ENCODE measurements at regions not wholly inside any gene's neighbourhood (a gene's known extent, or its start where the extent isn't known, plus 50 kb on each side); places are given as distances from the start of the nearest gene placed in this dataset.

DNA sequence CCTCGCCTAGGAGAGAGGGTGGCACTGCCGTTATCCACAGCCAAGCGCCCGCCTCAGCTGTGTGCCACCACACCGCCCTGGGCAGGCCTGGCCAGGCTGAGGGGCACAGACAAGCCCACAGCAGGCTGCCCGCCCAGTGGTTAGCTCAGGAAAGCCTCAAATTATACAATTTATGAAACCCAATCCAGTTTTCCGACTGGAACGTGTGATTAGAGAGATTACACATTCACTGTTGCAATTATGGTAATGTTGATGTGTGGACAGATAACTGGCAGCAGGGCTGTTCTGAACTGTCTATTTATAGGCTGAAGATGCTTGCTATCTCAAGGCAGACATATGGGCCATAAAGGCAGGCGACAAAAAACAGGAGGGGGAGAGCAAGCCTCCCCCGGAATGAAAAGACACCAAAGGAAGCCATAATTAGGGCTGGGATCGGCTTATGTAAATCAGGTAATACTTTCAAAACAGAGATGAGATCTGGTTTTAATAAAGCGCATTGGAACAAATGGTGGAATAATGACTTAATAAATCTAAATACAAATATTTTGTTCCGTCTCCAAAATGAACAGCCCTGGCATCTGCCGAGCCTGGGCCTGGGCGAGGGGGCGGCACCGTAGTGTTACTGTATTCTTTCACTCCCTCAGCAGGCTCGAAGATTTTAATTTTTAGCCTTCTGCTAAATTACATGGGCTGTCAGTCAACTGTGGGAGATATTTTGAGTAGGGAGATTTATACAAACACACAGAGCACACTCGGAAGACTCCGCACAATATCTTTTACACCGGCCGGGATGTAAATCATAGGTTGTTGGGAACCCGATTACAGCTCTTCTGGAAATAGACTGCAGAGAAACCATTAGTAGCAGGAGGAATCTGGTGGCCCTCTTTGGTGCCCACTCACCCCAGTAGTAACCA lies 103.1 kb upstream of the TLE3 start:
- ChIA-PET CTCF (no interaction called here), POLR2A (no interaction called here)

DNA sequence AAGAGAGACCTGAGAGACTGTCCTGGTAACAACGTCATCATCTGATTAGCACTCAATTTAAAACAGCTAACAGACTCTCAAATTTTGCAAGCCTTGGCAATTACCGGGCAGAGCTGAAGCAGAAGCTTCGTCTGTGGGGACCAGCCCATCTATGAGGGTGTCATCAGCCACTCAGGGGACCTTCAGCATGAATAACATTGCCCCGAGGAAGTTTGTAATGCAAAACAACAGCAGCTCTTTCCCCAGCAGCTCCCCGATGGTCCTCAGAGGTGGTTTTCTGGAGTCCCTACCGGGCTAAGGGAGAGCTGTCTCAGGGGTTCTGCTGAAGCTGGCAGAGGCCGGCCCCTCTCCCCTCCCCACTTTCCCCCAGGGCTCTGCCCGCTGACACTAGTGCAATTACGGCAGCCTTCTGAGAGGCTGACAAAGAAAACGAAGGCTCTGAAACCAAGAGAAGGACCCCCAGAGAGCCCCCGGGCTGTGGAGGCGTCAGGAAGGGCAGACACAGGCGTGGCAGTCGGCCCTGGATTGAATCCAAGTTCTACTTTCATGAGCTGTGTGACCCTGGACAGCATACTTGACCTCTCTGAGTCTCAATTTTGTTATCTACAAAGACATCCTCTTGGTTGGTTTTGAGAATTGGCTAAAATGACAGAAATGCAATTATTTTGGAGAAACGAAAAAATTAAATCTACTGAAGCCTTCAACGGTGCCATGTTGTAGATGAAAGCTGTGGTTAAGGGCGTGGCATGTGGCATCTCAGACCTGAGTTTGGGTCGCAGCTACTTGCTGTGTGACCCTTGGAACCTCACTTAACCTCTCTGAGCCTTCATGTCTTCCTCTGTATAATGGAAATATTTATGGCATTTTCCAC lies 102.1 kb upstream of the TLE3 start:
- CTCF ChIA-PET = no interaction called here
- POLR2A ChIA-PET = no interaction called here

DNA sequence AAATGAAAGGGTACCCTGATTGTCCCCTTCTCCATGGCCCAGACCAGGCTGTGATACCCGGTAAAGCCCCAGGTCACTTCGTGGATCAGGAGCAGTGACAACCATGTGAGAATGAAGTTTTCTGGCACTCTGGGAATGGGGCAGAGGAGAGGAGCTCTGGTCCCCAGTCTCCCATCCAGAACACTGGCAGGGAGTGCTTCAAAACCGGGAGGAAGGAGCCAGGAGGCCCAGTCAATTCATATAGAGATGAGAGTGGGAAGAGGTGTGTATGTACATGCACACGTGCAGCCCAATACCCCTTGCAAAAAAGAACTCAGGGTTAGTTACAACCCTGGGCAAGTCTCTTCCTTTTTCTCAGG lies 101.4 kb upstream of the TLE3 start:
- ChIA-PET CTCF (interaction anchor here (0.5 kb wide), 1 partner anchor 29 kb away, joined by 4 read pairs; no protein-coding TSS in a partner anchor), POLR2A (no interaction called here)

DNA sequence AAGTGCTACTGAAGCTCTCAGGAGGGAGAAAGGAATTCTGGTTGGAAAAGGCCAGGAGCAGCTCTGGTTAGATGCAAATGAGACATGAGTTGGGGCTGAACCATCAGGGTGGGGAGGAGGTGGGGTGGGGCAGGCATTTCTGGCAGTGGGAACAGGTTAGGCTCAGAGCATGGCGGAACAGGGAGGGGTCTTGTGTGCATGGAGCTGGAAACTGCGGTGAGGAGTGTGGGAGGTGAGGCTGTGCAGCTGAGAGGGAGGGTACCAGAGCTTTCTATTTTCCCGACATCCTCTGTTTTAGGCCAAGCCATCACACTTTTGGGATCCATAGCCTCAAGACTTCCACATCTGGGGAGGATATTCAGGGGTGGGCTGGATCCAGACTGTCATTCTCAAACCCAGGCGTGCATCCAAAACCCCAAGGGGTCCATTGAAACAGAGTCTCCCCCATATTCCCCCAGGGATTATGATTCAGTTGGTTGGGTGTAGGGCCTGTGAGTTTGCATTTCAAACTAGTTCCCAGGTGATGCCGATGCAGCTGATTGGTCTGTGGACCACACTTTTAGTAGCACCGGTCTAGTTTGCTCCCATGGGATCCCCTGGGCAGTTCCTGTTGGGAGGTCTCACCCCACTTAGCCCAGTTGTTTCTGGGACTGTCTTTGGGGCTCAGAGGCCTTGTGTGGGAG lies 100.9 kb upstream of the TLE3 start:
- ChIA-PET POLR2A (no interaction called here), CTCF (interaction anchor here (0.5 to 0.6 kb wide), 2 partner anchors 30 to 117 kb away, joined by 3 to 4 read pairs; no protein-coding TSS in a partner anchor)

DNA sequence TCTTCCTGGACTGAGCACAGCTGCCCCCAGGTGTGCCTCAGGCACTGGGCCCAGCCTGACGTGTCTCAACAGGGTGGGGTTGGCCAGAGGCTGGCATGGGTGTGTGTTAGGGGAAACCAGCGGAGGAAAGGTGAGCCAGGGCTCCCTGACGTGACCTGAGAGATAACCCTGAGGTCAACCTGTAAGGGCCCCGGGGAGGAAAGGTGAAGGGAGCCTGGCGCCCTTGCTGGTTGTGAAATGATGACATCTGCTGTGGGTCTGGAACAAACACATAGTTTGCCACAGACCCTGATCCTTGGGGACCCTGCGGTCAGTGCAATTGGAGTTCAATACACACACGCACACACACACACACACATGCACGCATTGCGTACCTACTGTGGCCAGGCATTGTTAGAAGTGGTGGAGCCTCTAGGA lies 100.2 kb upstream of the TLE3 start:
- ChIA-PET CTCF (interaction anchor here (0.6 kb wide), 1 partner anchor 118 kb away, joined by 3 read pairs; no protein-coding TSS in a partner anchor), POLR2A (no interaction called here)

DNA sequence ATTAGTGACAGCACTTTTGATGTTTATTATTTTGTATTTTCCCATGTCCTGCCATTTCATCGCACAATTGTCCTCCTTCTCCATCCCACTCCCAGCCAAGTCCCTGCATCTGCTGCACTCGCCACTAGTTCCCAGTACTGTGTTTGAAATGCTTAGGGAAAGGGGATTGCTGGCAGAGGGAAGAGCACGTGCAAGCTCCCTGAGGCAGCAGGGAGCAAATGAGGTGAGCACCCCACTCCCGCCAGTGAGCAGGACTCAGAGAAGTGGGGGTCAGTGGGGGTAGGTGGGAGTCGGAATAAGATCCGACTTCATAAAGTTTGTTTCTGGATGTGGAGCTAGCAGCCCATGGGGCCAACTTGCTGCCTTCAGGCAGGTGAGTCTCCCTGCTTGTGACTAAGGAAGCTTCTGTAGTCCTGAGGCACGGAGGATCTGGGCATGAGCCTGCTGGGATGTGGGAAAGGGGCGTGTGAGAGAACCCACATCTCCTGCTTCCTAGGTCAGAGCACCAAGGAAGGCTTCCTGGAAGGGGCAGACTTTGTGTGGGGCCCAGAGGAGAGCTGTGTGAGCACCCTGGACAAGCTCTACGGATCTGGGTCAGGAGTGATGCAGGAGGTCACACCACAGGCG lies 99.7 kb upstream of the TLE3 start:
- ChIA-PET CTCF (no interaction called here), POLR2A (no interaction called here)

DNA sequence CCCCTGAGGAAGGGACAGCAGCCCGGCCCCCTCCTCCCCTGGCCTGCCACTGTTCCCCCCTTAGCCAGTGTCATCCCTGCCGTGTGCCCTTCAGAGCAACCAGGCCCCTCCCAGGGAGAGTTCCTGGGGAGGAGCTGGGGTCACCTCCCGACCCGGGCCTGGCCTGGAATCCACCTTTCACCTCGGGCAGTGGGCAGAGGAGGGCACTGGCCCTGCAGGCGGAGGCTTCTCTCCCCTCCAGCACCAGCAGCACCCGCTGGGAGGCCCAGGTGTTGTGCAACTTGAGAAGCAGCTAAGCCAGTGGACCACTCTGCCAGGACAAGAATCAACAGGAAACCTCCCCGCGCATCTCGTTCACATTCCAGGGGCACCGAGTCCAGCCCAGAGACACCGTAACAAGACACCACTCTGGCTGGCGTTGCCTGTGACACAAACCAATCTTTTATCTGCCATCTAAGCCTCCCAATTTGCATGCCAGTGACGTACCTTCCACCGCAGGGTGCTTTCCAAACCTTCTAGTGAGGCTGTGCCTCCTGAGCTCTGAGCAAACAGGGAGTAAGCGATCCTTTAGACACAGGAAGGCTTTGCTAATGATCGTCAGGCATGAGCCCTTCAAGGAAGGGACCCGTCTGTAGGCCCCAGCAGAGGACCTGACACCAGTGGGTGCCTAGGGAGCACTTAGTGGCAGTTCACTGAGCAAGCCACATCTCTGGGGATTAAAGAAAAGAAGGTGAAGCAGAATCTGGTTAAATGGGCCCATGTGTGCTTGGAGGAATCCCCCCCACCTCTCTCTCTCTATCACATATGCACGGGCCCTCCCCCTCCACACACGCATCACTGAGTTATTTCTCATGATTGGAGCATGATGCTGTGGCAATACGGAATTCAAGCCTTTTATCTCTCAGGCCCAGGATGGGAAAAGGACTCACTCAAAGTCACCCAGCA lies 98.9 kb upstream of the TLE3 start:
- CTCF ChIA-PET = no interaction called here
- POLR2A ChIA-PET = no interaction called here

DNA sequence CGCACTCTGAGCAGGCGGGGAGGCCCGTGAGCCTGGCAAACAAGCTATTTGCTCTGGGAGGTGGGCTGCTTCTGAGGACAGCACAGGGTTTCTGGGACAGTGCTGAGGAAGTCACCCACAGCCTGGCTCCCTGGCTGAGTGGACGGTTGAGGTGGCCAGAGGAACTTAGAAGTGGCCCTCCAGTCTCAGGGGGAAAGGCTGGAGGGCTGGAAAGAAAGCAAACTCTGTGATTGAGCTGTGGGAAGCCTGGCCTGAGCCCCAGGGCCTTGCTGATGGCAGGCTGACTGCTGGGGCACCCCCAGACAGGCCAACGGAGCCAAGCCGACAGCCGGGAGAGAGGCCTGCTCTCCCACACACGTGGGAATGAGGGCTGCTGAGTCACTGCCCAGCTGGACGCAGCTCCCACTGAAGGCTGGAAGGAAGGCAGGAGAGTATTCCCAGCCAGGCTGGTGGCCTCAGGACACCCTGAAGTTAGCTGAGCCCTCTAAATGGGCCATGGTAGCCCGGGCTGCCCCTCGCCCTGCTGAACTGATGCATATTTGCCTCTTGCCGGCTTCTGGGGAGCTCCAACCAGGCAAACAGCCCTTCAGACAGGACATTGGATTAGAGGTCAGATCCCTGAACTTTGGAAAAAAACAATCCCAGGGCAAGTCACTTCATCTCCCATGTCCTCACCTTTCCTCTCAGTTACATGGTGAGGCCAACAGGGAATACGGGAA lies 98.0 kb upstream of the TLE3 start:
- ChIA-PET CTCF (no interaction called here), POLR2A (no interaction called here)

DNA sequence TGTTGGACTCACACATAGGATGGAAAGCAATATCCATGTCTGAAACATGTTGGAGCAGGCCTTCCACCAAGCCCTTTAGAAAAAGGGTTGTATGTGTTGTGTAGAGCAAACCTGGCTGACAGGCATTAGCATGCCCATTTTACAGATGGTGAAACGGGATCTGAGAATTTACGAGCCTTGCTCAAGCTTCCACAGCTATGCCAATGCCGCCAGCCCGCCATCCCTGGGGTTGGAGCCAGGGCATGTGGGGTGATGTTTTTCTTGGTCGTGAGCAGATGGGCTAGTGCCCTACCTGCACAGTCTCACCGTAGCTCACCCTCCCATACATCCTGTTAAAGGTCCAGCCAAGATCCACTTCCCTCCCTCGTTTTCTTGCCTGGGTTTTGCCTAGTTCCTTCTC lies 97.5 kb upstream of the TLE3 start:
- ChIA-PET POLR2A (no interaction called here), CTCF (no interaction called here)

DNA sequence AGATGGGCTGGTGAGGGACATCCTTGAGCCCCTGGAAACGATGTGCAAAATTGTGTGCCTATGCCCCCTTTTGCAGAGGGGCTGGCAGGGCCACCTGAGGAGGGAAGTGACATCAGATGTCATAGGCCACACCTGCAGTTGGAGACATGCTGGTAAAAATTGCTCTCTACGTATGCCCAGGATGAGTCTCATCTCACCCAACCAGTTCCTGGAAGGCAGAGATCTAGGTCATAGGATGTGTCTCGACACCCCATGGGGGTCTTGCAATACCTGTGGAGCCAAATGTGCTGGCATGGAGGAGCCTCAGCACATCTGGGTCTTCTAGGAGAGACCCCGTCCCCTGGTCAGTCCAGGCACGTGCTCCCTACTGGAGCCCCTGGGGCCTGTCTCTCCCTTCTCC lies 96.5 kb upstream of the TLE3 start:
- CTCF ChIA-PET = no interaction called here
- POLR2A ChIA-PET = no interaction called here

DNA sequence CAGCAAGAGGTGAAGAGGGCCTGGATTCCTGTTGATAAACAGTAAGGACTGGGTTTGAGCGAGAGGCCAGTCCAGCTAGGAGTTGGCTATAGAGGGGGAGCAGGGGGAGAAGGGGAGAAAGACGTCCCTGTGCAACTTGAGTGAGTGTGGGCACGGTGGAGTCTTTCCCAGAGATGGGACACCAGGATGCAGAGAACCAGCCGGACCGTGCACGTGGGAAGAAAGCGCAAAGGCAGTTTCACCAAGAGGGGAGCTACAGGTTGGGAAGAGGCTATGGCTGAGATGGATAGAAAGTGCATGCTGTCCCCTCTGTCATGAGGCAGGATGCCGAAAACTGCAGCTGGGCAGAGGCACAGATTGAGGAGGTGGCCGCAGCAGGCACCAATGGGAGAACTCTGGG lies 96.0 kb upstream of the TLE3 start:
- CTCF ChIA-PET = no interaction called here

DNA sequence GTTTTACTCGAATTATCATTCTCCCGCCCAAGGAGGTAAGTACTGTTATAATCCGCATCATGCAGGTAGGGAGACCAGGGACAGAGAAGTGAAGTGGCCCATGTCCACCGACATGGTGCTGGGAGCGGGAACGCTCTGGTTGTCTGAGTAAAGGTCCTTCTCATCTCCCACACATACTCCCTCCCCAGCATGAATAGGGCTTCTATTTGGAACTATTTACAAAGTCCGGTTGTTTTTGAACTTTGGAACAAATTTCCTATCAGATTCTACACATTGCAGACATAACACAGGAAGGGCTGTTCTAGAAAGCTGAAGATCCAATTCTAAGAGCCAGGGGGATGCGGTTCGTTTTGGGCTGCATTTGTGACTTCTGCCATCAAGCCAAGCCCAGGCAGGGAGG lies 94.8 kb upstream of the TLE3 start:
- ChIA-PET POLR2A (no interaction called here), CTCF (no interaction called here)

More for the DNA sequence above, 96.0 kb upstream of the TLE3 start:
- POLR2A ChIA-PET = no interaction called here

DNA sequence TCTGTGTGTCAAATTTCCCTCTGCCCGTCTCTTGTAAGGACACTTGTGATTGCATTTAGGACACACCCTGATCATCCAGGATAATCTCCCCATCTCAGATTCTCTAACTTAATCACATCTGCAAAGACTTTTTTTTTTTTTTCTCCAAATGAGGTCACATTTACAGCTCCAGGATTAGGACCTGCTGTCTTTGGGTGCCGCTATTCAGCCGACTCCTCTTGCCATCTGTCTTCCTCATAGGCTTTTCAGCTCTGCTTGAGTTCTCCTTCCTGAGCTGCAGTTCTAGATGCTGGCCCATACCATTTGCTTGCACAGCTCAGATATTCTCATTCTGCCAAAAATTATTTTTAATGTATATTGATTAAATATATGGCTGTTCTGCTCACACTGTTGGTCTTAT lies 94.3 kb upstream of the TLE3 start:
- CTCF ChIA-PET = no interaction called here
- POLR2A ChIA-PET = no interaction called here

DNA sequence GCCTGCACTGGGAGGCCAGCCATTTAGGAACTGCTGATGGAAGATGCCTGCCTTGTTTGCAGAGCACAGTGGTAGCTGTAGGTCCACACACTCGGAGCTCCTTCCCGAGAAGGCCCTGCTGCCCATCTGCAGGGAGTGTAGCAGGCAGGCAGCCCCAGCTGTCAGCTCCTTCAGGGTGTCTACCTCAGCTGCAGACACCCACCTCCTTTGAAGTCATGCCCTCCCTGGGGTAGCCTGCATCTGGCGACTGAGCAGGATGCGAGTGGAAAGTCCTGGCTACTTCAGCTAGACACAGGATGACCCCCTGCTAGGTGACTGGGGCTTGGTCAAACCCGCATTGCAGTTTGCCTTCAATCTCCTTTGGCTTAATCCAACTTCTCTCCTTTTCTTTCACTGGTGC lies 93.2 kb upstream of the TLE3 start:
- ChIA-PET CTCF (no interaction called here), POLR2A (no interaction called here)

DNA sequence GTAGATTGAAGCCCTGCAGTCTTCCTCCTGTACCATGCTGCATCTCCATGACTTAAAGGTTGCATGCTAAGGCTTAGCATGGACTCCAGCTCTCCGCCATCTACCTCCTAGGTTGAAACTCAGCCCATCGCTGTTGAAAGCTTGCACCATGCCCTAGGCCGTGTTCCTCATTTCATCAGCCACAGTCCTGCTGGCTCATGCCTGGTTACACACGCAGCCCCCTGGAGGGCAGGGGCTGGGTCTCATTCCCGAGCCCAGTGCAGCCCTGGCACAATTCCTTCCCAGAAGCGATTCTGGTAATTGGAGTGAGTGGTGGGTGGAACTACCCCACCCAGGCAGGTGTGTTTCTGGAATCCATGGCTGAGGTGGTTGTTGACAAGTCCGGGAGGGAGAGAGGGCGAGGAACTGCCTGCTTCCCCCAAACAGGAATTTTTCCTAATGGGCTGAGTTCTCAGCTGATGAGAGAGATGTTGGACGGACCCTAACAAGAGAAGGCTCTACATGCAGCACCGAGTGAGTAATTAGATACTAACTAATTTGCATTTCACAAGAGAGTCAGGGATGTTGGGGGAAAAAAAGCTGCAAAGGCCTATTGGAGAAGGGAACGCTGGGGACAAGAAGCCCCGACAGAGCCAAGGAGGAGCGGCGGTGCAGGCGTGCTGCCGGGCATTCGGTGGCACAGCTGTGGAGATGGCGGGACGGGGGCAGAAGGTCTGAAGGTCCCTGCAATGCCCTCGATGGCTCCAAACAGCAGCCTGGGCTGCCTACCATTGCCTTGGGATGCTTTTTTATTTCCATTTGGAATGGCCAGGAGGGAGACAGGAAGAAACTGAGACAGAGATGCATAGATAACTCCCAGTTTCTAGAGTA lies 92.3 kb upstream of the TLE3 start:
- CTCF ChIA-PET = interaction anchor here (0.8 kb wide), 1 partner anchor 581 kb away, joined by 3 read pairs; no protein-coding TSS in a partner anchor

DNA sequence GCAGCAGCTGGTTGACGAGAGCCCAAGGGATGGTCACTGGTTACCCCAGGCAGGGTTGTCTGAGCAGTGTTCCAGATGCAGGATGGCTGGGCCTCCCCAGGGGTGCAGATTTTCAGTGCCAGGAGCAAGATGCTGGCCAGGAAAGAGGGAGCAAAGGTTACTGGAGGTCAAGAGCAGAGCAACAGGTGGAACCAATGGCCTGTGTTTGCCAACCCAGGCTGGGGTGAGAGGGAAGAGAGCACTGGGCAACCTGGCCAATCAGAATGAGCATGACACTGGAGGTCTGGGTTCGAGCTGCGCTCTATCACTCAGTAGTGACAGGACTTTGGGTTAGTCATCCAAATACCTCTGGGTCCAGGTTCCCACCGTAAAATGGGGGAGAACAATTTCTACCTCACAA lies 90.6 kb upstream of the TLE3 start:
- ChIA-PET CTCF (no interaction called here), POLR2A (no interaction called here)

More for the DNA sequence above, 92.3 kb upstream of the TLE3 start:
- POLR2A ChIA-PET = no interaction called here

DNA sequence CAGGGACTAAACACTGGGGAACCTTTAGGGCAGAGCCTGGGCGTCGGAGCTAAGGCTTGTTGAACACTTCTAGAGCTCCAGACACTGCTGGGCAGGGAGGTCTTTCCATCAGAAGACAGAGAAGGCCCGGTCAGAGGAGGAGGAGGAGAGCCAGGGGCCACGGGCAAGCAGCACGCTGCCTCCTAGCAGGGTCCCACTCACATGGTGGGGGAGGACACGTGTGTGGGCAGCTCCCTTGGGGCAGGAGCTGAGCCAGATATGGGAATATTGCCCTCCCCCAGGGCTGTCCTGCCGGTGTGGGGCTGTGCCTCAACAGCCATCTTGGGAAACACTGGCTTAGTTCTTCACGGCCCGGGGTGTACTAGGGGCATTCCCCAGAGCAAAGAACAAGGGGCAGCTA lies 89.6 kb upstream of the TLE3 start:
- CTCF ChIA-PET = no interaction called here
- POLR2A ChIA-PET = no interaction called here

DNA sequence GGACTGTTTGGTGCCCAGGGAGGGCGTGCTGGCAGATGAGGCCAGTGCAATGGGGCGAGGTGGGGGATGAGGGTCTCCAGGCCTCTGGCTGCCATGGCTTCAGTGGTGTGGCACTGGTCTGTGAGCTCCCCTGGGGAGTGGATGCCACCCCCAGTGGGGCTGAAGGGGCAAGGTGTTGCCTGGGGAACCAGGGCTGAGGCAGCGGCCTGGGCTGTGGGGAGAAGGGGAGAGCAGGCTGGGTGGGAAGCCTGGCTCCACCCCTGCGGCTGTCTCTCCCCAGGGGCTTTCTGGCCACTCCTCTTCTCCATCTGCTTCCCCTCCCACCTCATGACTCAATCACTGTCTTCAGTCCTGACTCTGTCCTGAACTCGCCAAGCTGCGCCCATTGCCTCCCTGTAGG lies 88.4 kb upstream of the TLE3 start:
- CTCF ChIA-PET = no interaction called here

More for the DNA sequence above, 88.4 kb upstream of the TLE3 start:
- POLR2A ChIA-PET = no interaction called here

All from activated CD8-positive, alpha-beta memory T cell treated with anti-CD3 and anti-CD28 coated beads for 36 hours (primary cell).